Stimulated activated naive B cell treated with anti-CD40 and anti-IgM and Interleukin-4, amounts not matched to agents 10 μg/mL and 1 μg/mL and 100 μg/mL, for 72 hours (primary cell): ENCODE measurements at regions not wholly inside any gene's neighbourhood (a gene's known extent, or its start where the extent isn't known, plus 50 kb on each side); places are given as distances from the start of the nearest gene placed in this dataset.

Source experiments
- ATAC-seq, 2 donors: fragments of 150-1000 bp; cut with Tn5 transposase; replicated peaks; 2 replicates each; pipeline ENCODE4 v1.10.0; 2021; ENCODE audit warnings: moderate library complexity in 1 of 2
- DNase-seq: peaks from one replicate; pipeline ENCODE4 v3.0.0; 2021
- H3K27ac Mint-ChIP-seq: one replicate; pipeline ENCODE4 v1.8.0; 2022; ENCODE audit warnings: mild to moderate bottlenecking, mixed read lengths
- H3K27me3 Mint-ChIP-seq, 2 donors: one replicate each; pipeline ENCODE4 v1.8.0; 2022; ENCODE audit warnings: mixed read lengths in 2 of 2
- H3K36me3 Mint-ChIP-seq, 2 donors: one replicate each; pipeline ENCODE4 v1.8.0; 2022; ENCODE audit warnings: mixed read lengths in 2 of 2, mild to moderate bottlenecking in 1 of 2
- H3K4me1 Mint-ChIP-seq, 2 donors: one replicate each; pipeline ENCODE4 v1.8.0; 2022; ENCODE audit warnings: mixed read lengths in 2 of 2, mild to moderate bottlenecking in 1 of 2
- H3K4me3 Mint-ChIP-seq, 2 donors: one replicate each; pipeline ENCODE4 v1.8.0; 2022; ENCODE audit warnings: mild to moderate bottlenecking in 2 of 2, mixed read lengths in 2 of 2, moderate library complexity in 1 of 2
- H3K9me3 Mint-ChIP-seq, 2 donors: one replicate each; pipeline ENCODE4 v1.8.0; 2022; ENCODE audit warnings: mixed read lengths in 2 of 2, mild to moderate bottlenecking in 1 of 2

- Mint-ChIP-seq H3K36me3 (no peaks in the 10 kb centered on the region), H3K4me1 (peaks cover 2 to 5% of the 10 kb centered on the region in 2 donors), H3K9me3 (no peaks in the 10 kb centered on the region), H3K4me3 (no peak overlapping the region), H3K27ac (no peak overlapping the region), H3K27me3 (peaks cover 0 to 3% of the 10 kb centered on the region in 2 donors)
- DNase-seq (no peak), ATAC-seq (no peak)
Measured at GRCh38 chr1:67886076-67886475, 52.8 kb upstream of the GNG12 start.

GRCh38 chr1:67883069-67883468, 49.8 kb upstream of the GNG12 start:
- no peaks in the 10 kb centered on the region for H3K36me3 Mint-ChIP-seq
- H3K27me3 Mint-ChIP-seq, result peaks cover 0 to 3% of the 10 kb centered on the region in 2 donors
- DNase-seq (no peak), ATAC-seq (no peak)
- H3K4me1 Mint-ChIP-seq, result no peaks in the 10 kb centered on the region
- no peak overlapping the region for H3K27ac Mint-ChIP-seq
- no peak overlapping the region for H3K4me3 Mint-ChIP-seq
- no peaks in the 10 kb centered on the region for H3K9me3 Mint-ChIP-seq
